ENCODE measurements at regions not wholly inside any gene's neighbourhood (a gene's known extent, or its start where the extent isn't known, plus 50 kb on each side); places are given as distances from the start of the nearest gene placed in this dataset.

GRCh38 chr10:4081685-4082111, 296.7 kb upstream of the KLF6 start:
- CTCF ChIA-PET (ENCODE audit: low intra/inter-chr PET ratio) = no interaction called here
- POLR2A ChIA-PET = no interaction called here
- in situ Hi-C loops (cut with MboI) (no loop called here), intact Hi-C loops (cut with micrococcal nuclease) (no loop called here)
- Histone ChIP-seq H3K4me3 (no peak overlapping the region), H3K9me1 (ENCODE audit: control insufficient read depth, insufficient read depth, low read length) (no peaks in the 10 kb centered on the region), H4K20me1 (replicated peaks; ENCODE audit: control insufficient read depth, insufficient read depth, low read length) (no peaks in the 10 kb centered on the region), H3K79me2 (ENCODE audit: control insufficient read depth, insufficient read depth, low read length) (no peaks in the 10 kb centered on the region), H3K4me1 (replicated peaks in 1 of 2; ENCODE audit: control insufficient read depth in 2 of 2, insufficient read depth in 2 of 2, low read length in 2 of 2) (no peaks in the 10 kb centered on the region), H3K9ac (ENCODE audit: insufficient read depth in 1 of 2, low read depth in 2 of 2, low read length in 2 of 2) (no peak overlapping the region), H3K27ac (ENCODE audit: extremely low read depth, low read depth, low read length) (no peak overlapping the region), H3K36me3 (ENCODE audit: control insufficient read depth, insufficient read depth, low read length) (no peaks in the 10 kb centered on the region), H3K4me2 (ENCODE audit: insufficient read depth, low read length) (no peak overlapping the region), H3K9me3 (replicated peaks; ENCODE audit: control insufficient read depth, insufficient read depth, low read depth, low read length) (no peaks in the 10 kb centered on the region), H3K27me3 (ENCODE audit: control insufficient read depth in 2 of 2, insufficient read depth in 2 of 2, low read length in 2 of 2) (peaks cover 2 to 5% of the 10 kb centered on the region in 2 experiments; a peak in 3 of 5 replicates), H2AFZ (ENCODE audit: low read depth, low read length) (no peak overlapping the region)
- WGBS (ENCODE audit: insufficient coverage, low coverage, missing lambda C conversion rate) = 6% methylated on average over 5 of the region's 5 CpGs
- FAIRE-seq (no peak), DNase-seq (ENCODE audit: extremely low read depth in 1 of 4, low spot score in 3 of 4) (no peak), ATAC-seq (no peak)
- no TSS peak for BruUV-seq (replicated peaks)
- TF ChIP-seq ZNF766 (CRISPR knock-in tag; conservative IDR thresholded peaks at IDR 0.05) (no peak), FIP1L1 (IDR thresholded peaks at IDR 0.05; ENCODE audit: low read depth, low read length, poor library complexity, severe bottlenecking) (no peak)

- no TSS peak for BruUV-seq (replicated peaks)
- Histone ChIP-seq H3K36me3 (ENCODE audit: control insufficient read depth, insufficient read depth, low read length) (no peaks in the 10 kb centered on the region), H3K9me1 (ENCODE audit: control insufficient read depth, insufficient read depth, low read length) (no peaks in the 10 kb centered on the region), H3K4me2 (ENCODE audit: insufficient read depth, low read length) (no peak overlapping the region), H4K20me1 (replicated peaks; ENCODE audit: control insufficient read depth, insufficient read depth, low read length) (no peaks in the 10 kb centered on the region), H3K79me2 (ENCODE audit: control insufficient read depth, insufficient read depth, low read length) (no peaks in the 10 kb centered on the region), H2AFZ (ENCODE audit: low read depth, low read length) (no peak overlapping the region), H3K27ac (ENCODE audit: extremely low read depth, low read depth, low read length) (no peak overlapping the region), H3K9ac (ENCODE audit: insufficient read depth in 1 of 2, low read depth in 2 of 2, low read length in 2 of 2) (no peak overlapping the region), H3K9me3 (replicated peaks; ENCODE audit: control insufficient read depth, insufficient read depth, low read depth, low read length) (no peaks in the 10 kb centered on the region), H3K4me1 (replicated peaks in 1 of 2; ENCODE audit: control insufficient read depth in 2 of 2, insufficient read depth in 2 of 2, low read length in 2 of 2) (no peaks in the 10 kb centered on the region), H3K27me3 (ENCODE audit: control insufficient read depth in 2 of 2, insufficient read depth in 2 of 2, low read length in 2 of 2) (peaks cover 0 to 10% of the 10 kb centered on the region in 2 experiments; a peak in 2 of 5 replicates), H3K4me3 (no peak overlapping the region)
- FAIRE-seq (no peak), DNase-seq (ENCODE audit: extremely low read depth in 1 of 4, low spot score in 3 of 4) (no peak), ATAC-seq (no peak)
- in situ Hi-C loops (cut with MboI) (no loop called here), intact Hi-C loops (cut with micrococcal nuclease) (no loop called here)
- ChIA-PET CTCF (ENCODE audit: low intra/inter-chr PET ratio) (no interaction called here), POLR2A (interaction anchor here (0.6 kb wide), 1 partner anchor 842 kb away, joined by 3 read pairs; no protein-coding TSS in a partner anchor)
- 5% methylated on average over 7 of the region's 7 CpGs for WGBS (ENCODE audit: insufficient coverage, low coverage, missing lambda C conversion rate)
- TF ChIP-seq ID3 (CRISPR knock-in tag; IDR thresholded peaks at IDR 0.05) (no peak), ID3 (tag; IDR thresholded peaks at IDR 0.05) (no peak), HBP1 (CRISPR knock-in tag; IDR thresholded peaks at IDR 0.05) (no peak), MCM3 (IDR thresholded peaks at IDR 0.05) (no peak), PTBP1 (IDR thresholded peaks at IDR 0.05; ENCODE audit: low read depth, low read length) (no peak), ESRRB (CRISPR knock-in tag; IDR thresholded peaks at IDR 0.05; ENCODE audit: borderline replicate concordance) (no peak), ZNF699 (CRISPR knock-in tag; IDR thresholded peaks at IDR 0.05; ENCODE audit: insufficient replicate concordance) (no peak), POLR2H (tag; IDR thresholded peaks at IDR 0.05; ENCODE audit: low read depth) (no peak), TGIF2 (CRISPR knock-in tag; IDR thresholded peaks at IDR 0.05) (no peak), NELFE (IDR thresholded peaks at IDR 0.05; ENCODE audit: insufficient read depth, insufficient read length) (no peak), CREB3 (tag; conservative IDR thresholded peaks at IDR 0.05; ENCODE audit: low read depth) (no peak), EP400 (IDR thresholded peaks at IDR 0.05) (no peak)
Observed at GRCh38 chr10:4080225-4080805, 295.3 kb upstream of the KLF6 start.

All from K562 (cell line).